ENCODE measurements at regions not wholly inside any gene's neighbourhood (a gene's known extent, or its start where the extent isn't known, plus 50 kb on each side); places are given as distances from the start of the nearest gene placed in this dataset.

DNA sequence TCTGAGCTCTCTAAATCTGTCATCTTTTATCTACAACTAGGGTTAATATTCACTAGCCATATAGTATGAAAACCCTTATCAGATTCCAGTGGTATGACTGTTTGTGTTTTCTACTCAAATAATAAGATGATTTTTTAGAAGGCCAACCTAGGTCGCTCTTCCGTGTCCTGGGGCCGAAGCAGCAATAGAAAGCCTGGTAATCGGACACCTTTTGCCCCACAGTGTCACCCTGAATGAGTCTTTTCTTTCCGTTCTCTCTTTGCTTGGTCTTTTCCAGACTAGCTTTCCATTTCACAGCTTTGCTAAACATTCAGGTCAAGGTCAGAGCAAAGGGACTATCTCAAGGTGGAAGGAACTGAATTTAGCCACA is 243.3 kb upstream of the ANKRD55 start:
- TF ChIP-seq, protein P1, sequence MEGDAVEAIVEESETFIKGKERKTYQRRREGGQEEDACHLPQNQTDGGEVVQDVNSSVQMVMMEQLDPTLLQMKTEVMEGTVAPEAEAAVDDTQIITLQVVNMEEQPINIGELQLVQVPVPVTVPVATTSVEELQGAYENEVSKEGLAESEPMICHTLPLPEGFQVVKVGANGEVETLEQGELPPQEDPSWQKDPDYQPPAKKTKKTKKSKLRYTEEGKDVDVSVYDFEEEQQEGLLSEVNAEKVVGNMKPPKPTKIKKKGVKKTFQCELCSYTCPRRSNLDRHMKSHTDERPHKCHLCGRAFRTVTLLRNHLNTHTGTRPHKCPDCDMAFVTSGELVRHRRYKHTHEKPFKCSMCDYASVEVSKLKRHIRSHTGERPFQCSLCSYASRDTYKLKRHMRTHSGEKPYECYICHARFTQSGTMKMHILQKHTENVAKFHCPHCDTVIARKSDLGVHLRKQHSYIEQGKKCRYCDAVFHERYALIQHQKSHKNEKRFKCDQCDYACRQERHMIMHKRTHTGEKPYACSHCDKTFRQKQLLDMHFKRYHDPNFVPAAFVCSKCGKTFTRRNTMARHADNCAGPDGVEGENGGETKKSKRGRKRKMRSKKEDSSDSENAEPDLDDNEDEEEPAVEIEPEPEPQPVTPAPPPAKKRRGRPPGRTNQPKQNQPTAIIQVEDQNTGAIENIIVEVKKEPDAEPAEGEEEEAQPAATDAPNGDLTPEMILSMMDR (conservative IDR thresholded peaks at IDR 0.05 in 1 of 2, IDR thresholded peaks at IDR 0.05 in 1 of 2; ENCODE audit: extremely low read depth in 1 of 2, insufficient read depth in 1 of 2, low read depth in 1 of 2, low read length in 2 of 2), result no peak
- TF ChIP-seq EZH2 (IDR thresholded peaks at IDR 0.05; ENCODE audit: borderline replicate concordance, low read length), result no peak

All from mammary epithelial cell (primary cell).